PC-9 (cell line): ENCODE measurements at regions not wholly inside any gene's neighbourhood (a gene's known extent, or its start where the extent isn't known, plus 50 kb on each side); places are given as distances from the start of the nearest gene placed in this dataset.

Source experiments
- BruUV-seq: library from RNA; stranded (reverse); fragments of 400-500 nt; replicated peaks from 2 replicates; lab custom pipeline; 2021; lab: Mats Ljungman, UMichigan
- CTCF ChIA-PET: fragments of 300-600 bp; sonication (Branson Sonifier 250); formaldehyde crosslinking; loops from one replicate; lab custom pipeline; 2022; ENCODE audit warnings: antibody characterized with exemption; lab: Charles Lee
- POLR2A ChIA-PET: fragments of 300-600 bp; sonication (Branson Sonifier 250); formaldehyde crosslinking; loops from one replicate; lab custom pipeline; 2022; ENCODE audit warnings: antibody characterized with exemption; ENCODE audit not compliant: unreplicated experiment; lab: Charles Lee
- DNase-seq, 2 experiments: peaks; one replicate each; pipeline versions ENCODE4 v3.0.0 to v3.0.0-alpha.2; 2015 to 2022; ENCODE audit warnings: mixed read lengths in 1 of 2
- H2AFZ ChIP-seq: fragments of 200-600 bp; sonication (generic); 2 replicates; pipeline ENCODE4 v1.8.1; 2017; ENCODE audit warnings: antibody characterized with exemption
- H3F3A ChIP-seq: fragments of 200-600 bp; sonication (generic); 2 replicates; pipeline ENCODE4 v1.8.1; 2017; ENCODE audit warnings: antibody characterized with exemption, mild to moderate bottlenecking, low read depth; ENCODE audit not compliant: insufficient read depth
- H3K27ac ChIP-seq: fragments of 200-600 bp; sonication (generic); 2 replicates; pipeline ENCODE4 v1.6.1; 2016; ENCODE audit warnings: mixed run types
- H3K27me3 ChIP-seq: fragments of 200-600 bp; sonication (generic); 2 replicates; pipeline ENCODE4 v1.6.1; 2016; ENCODE audit warnings: low read depth, mixed run types; ENCODE audit not compliant: insufficient read depth
- H3K36me3 ChIP-seq: fragments of 200-600 bp; sonication (generic); 2 replicates; pipeline ENCODE4 v1.6.1; 2016; ENCODE audit warnings: low read depth, mixed run types
- H3K4me1 ChIP-seq: fragments of 200-600 bp; sonication (generic); replicated peaks from 2 replicates; pipeline ENCODE4 v1.6.1; 2016; ENCODE audit warnings: mixed run types; ENCODE audit not compliant: insufficient read depth
- H3K4me2 ChIP-seq: fragments of 200-600 bp; sonication (generic); 2 replicates; pipeline ENCODE4 v1.6.1; 2017; ENCODE audit warnings: mixed run types
- H3K4me3 ChIP-seq: fragments of 200-600 bp; sonication (generic); 2 replicates; pipeline ENCODE4 v1.6.1; 2016; ENCODE audit warnings: mixed run types
- H3K79me2 ChIP-seq: fragments of 200-600 bp; sonication (generic); 2 replicates; pipeline ENCODE4 v1.6.1; 2017; ENCODE audit warnings: low read depth, mixed run types
- H3K9me2 ChIP-seq: fragments of 200-600 bp; sonication (generic); 2 replicates; pipeline ENCODE4 v1.8.1; 2017; ENCODE audit warnings: mild to moderate bottlenecking; ENCODE audit not compliant: insufficient read depth
- H3K9me3 ChIP-seq: fragments of 200-600 bp; sonication (generic); 2 replicates; pipeline ENCODE4 v1.8.1; 2016; ENCODE audit warnings: low read depth; ENCODE audit not compliant: insufficient read depth
- H4K20me1 ChIP-seq: fragments of 200-600 bp; sonication (generic); 2 replicates; pipeline ENCODE4 v1.8.1; 2017; ENCODE audit not compliant: insufficient read depth
- EZH2 ChIP-seq: fragments of 200-600 bp; sonication (generic); IDR thresholded peaks from 2 replicates; pipeline ENCODE4 v1.8.0; 2017; ENCODE audit warnings: antibody characterized with exemption, low read depth
- intact Hi-C: fragments of 100-400 bp; cut with micrococcal nuclease; formaldehyde crosslinking; loops from one replicate; pipeline ENCODE4 v1.10.0; 2022; ENCODE audit not compliant: unreplicated experiment
- TF ChIP-seq, protein P1 (sequence below): fragments of 200-600 bp; sonication (generic); conservative IDR thresholded peaks from 2 replicates; pipeline ENCODE4 v1.6.1; 2017; ENCODE audit warnings: mixed run types, antibody characterized with exemption, mild to moderate bottlenecking, moderate library complexity

GRCh38 chr11:79512706-79513469 lies 72.1 kb upstream of the TENM4 start:
- no peak for DNase-seq
- no peak overlapping the region for H2AFZ ChIP-seq
- H3K4me2 ChIP-seq, result no peak overlapping the region
- no TSS peak for BruUV-seq
- no peaks in the 10 kb centered on the region for H3K9me2 ChIP-seq
- no peaks in the 10 kb centered on the region for H3F3A ChIP-seq
- no peak overlapping the region for H3K27ac ChIP-seq
- TF ChIP-seq, protein P1, sequence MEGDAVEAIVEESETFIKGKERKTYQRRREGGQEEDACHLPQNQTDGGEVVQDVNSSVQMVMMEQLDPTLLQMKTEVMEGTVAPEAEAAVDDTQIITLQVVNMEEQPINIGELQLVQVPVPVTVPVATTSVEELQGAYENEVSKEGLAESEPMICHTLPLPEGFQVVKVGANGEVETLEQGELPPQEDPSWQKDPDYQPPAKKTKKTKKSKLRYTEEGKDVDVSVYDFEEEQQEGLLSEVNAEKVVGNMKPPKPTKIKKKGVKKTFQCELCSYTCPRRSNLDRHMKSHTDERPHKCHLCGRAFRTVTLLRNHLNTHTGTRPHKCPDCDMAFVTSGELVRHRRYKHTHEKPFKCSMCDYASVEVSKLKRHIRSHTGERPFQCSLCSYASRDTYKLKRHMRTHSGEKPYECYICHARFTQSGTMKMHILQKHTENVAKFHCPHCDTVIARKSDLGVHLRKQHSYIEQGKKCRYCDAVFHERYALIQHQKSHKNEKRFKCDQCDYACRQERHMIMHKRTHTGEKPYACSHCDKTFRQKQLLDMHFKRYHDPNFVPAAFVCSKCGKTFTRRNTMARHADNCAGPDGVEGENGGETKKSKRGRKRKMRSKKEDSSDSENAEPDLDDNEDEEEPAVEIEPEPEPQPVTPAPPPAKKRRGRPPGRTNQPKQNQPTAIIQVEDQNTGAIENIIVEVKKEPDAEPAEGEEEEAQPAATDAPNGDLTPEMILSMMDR, result no peak
- TF ChIP-seq EZH2, result no peak
- no peaks in the 10 kb centered on the region for H3K36me3 ChIP-seq
- CTCF ChIA-PET, result interaction anchor here (0.5 kb wide), 1 partner anchor 426 kb away, joined by 7 read pairs; no protein-coding TSS in a partner anchor
- H3K4me1 ChIP-seq, result no peaks in the 10 kb centered on the region
- POLR2A ChIA-PET, result no interaction called here
- H4K20me1 ChIP-seq, result no peaks in the 10 kb centered on the region
- intact Hi-C loops, result no loop called here
- no peaks in the 10 kb centered on the region for H3K79me2 ChIP-seq
- H3K4me3 ChIP-seq, result no peak overlapping the region
- H3K9me3 ChIP-seq, result no peaks in the 10 kb centered on the region
- peaks cover 44% of the 10 kb centered on the region for H3K27me3 ChIP-seq

DNA sequence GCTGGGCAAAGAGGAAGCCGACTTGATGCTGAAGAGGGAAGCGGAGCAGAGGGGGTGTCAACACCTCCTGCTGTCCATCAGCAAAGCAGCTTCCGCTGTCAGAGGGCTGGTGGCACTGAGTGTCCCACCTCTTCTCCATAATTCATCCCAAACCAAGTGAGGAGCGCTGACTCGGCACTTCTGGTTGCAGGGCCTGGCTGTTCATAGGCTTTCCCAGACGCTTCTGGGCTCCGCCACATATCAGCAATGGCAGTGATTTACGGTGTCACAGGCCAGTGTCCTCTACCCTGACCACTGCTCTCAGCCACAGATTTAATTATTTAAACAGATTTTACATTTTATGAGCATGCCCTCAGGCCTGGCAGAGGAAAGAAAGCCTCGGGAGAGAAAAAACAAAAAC lies 70.1 kb upstream of the TENM4 start:
- H3K4me3 ChIP-seq, result no peak overlapping the region
- intact Hi-C loops, result no loop called here
- H3K9me3 ChIP-seq, result no peaks in the 10 kb centered on the region
- no peak overlapping the region for H3K4me2 ChIP-seq
- POLR2A ChIA-PET, result no interaction called here
- no peak overlapping the region for H3K27ac ChIP-seq
- H2AFZ ChIP-seq, result no peak overlapping the region
- TF ChIP-seq, protein P1, result no peak
- no peak for TF ChIP-seq EZH2
- H3K4me1 ChIP-seq, result no peaks in the 10 kb centered on the region
- H3K36me3 ChIP-seq, result no peaks in the 10 kb centered on the region
- H3F3A ChIP-seq, result no peaks in the 10 kb centered on the region
- no peaks in the 10 kb centered on the region for H3K79me2 ChIP-seq
- H4K20me1 ChIP-seq, result no peaks in the 10 kb centered on the region
- CTCF ChIA-PET, result no interaction called here
- BruUV-seq, result no TSS peak
- DNase-seq, result no peak
- peaks cover 60% of the 10 kb centered on the region for H3K27me3 ChIP-seq
- H3K9me2 ChIP-seq, result no peaks in the 10 kb centered on the region

GRCh38 chr11:79508461-79508860 lies 67.6 kb upstream of the TENM4 start:
- Histone ChIP-seq H3K4me3 (no peak overlapping the region), H3K27me3 (peaks cover 83% of the 10 kb centered on the region), H3K9me2 (no peaks in the 10 kb centered on the region), H3K36me3 (no peaks in the 10 kb centered on the region), H2AFZ (no peak overlapping the region), H4K20me1 (no peaks in the 10 kb centered on the region), H3K27ac (no peak overlapping the region), H3K4me1 (no peaks in the 10 kb centered on the region), H3K4me2 (no peak overlapping the region), H3F3A (no peaks in the 10 kb centered on the region), H3K9me3 (no peaks in the 10 kb centered on the region), H3K79me2 (no peaks in the 10 kb centered on the region)
- DNase-seq, result no peak
- TF ChIP-seq, protein P1, result no peak
- no peak for TF ChIP-seq EZH2
- CTCF ChIA-PET, result no interaction called here
- no TSS peak for BruUV-seq
- POLR2A ChIA-PET, result no interaction called here
- intact Hi-C loops, result no loop called here
